Prostate gland (tissue), 2 donors: ENCODE measurements at regions not wholly inside any gene's neighbourhood (a gene's known extent, or its start where the extent isn't known, plus 50 kb on each side); places are given as distances from the start of the nearest gene placed in this dataset.

Experiments used
- POLR2A ChIP-seq: fragments of 450-650 bp; IDR thresholded peaks from one replicate; pipeline ENCODE4 v1.6.1; 2016; ENCODE audit warnings: antibody characterized with exemption, mild to moderate bottlenecking
- TF ChIP-seq, protein P1 (sequence below), 4 experiments: fragments of 200-600 bp in 2 of 4; fragments of 450-650 bp in 2 of 4; sonication (generic) in 2 of 4; IDR thresholded peaks; 1 replicate in 3 of 4; 2 replicates in 1 of 4; pipeline ENCODE4 v1.5.1; 2016 to 2019; ENCODE audit warnings: antibody characterized with exemption in 4 of 4, mild to moderate bottlenecking in 2 of 4, moderate library complexity in 2 of 4

- TF ChIP-seq, protein P1, sequence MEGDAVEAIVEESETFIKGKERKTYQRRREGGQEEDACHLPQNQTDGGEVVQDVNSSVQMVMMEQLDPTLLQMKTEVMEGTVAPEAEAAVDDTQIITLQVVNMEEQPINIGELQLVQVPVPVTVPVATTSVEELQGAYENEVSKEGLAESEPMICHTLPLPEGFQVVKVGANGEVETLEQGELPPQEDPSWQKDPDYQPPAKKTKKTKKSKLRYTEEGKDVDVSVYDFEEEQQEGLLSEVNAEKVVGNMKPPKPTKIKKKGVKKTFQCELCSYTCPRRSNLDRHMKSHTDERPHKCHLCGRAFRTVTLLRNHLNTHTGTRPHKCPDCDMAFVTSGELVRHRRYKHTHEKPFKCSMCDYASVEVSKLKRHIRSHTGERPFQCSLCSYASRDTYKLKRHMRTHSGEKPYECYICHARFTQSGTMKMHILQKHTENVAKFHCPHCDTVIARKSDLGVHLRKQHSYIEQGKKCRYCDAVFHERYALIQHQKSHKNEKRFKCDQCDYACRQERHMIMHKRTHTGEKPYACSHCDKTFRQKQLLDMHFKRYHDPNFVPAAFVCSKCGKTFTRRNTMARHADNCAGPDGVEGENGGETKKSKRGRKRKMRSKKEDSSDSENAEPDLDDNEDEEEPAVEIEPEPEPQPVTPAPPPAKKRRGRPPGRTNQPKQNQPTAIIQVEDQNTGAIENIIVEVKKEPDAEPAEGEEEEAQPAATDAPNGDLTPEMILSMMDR (IDR thresholded peaks at IDR 0.05) = no peak
- no peak for TF ChIP-seq POLR2A
Observed at GRCh38 chr4:126599746-126600145, 1033.0 kb upstream of the INTU start.
